ENCODE measurements at regions not wholly inside any gene's neighbourhood (a gene's known extent, or its start where the extent isn't known, plus 50 kb on each side); places are given as distances from the start of the nearest gene placed in this dataset.

DNA sequence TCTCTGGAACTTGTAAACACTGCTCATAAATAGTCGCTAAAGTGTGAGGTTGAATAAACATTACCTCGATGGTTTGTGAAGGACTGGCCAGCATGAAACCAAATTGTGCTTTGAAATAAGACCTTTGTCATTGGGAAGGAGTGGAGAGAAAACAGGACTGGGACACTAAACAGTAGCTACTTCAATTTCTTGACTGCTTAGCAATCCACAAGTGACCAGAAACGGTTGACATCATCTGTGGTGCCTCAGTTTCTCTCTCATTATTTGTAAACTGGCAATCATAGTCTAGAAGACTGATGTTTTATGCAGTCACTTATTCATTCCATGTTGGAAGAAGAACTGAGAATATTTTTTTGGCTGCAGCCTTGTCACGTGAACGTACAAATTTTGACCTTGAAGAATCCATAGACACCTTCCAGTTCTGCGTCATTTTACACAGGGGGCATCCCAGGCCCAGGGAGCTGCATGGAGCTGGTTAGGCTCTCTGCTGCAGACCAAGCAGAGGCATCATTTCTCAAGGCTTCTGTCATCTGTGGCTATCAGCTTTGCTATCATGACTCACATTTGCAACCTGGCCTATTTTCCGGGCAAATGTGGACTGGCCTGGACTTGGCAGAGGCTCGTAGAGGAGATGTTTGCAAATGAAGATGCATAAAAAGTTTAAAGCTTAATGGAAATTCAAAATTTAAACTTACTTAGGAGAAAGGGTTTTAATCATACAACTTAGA lies 391.8 kb downstream of the FGF9 start:
- DNase-seq, result no peak

DNA sequence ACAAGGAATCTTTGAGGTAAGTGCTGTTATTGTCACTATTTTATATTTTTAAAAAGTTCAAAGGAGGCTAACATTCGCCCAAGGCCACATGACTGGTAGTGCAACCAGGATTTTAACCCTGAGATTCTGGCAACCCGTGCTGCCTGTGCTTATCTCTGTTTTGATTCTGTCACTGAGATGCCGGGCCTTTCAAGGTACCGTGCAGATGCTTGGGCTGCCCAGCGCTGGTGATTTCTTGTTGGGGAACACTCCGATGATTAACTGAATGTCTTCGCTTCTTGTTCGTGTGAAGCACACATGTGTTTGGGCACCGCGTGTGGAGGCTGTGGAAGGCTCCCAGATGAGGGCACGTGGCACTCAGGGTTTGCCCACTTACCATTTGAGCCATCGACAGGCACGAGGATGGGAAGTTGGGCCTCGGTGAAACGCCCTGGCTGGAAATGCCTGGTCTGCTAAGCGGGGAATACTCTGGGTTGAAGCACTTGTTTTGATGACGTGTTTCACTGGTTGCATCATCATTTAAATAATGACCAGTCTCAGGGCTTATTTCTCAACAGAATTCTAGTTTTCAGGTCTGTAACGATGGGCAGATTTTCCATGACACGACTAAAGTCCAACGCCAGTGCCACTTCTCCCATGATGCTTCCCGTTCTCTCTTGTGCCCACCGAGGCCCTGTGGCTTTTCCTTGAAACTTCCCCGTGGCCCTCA lies 392.7 kb downstream of the FGF9 start:
- DNase-seq, result no peak

GRCh38 chr13:22064854-22065620 lies 394.2 kb downstream of the FGF9 start:
- DNase-seq, result no peak

DNA sequence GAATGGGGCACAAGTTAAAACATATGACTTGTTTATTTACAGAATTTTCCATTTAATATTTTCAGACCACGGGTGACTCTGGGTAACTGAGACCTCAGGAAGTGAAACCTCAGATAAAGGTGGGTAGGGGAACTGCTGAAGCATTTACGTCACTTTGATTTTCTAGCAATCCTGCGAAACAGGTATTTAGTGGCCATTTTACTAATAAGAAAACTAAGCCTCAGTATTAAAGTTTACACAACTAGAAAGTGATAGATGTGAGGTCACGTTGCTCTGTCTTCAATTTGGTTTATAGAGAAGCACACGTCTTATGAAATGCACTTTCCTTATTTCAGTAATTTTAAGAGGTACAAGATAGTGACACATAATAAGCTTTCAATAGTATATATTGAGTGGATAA lies 402.8 kb downstream of the FGF9 start:
- DNase-seq, result no peak

DNA sequence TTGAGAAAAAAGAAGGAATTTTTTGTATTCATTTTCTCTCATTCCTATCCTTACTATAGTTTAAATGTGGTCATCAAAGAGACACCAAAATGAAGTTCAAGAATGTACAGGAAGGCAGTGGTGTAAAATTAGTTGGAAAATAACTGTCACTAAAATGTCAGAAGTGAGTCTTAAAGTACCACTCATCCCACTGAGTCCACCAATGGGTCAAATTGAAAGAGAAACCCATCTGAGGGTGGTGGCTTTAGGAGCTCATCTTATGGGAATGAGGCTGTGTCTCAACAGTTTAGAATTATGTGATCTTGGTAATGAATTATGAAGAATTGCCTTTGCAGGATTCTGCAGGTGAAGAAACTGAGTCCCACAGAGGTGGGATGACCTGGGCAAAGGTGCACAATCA lies 403.5 kb downstream of the FGF9 start:
- no peak for DNase-seq

- no peak for DNase-seq
These were observed 405.8 kb downstream of the FGF9 start for GRCh38 chr13:22076658-22077057.

- no peak for DNase-seq
These were observed 406.4 kb downstream of the FGF9 start for GRCh38 chr13:22077205-22077683.

DNA sequence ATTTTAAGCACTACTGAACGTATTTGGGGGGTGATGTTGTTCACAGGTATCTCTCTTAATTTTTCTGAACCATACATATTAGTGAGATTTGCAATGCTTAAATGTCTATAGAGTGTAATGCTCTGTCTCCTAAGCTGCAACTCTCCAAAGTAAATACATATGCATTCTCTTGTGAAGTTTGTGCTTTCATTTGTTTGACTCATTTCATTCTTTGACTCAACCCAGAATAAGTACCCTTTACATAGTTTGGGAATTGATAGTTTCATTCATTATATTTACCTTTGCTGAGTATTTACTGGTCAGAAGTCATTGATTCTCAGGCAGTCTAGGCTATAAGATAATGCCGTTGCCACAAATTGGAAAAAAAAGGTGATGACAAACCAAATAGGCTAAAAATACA lies 406.9 kb downstream of the FGF9 start:
- DNase-seq, result no peak

DNA sequence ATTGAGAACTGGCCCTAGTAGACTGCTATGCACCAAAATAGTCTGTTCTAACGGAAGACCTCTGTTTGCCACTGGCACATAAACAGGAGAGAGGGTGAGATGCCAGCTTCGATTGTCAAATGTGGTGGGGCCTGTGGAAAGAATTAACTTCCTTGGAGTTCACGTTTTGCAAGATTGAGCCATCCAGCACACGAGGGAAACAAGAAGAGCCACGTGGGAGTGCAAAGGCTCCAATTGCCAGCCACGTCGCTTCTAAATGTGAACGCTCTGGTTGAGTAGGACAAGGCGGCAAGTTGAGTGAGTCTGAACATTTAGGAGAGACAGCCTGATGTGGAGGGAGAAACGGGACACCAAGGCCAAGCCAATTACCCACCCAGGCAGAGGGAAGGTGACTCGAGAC lies 409.1 kb downstream of the FGF9 start:
- DNase-seq, result no peak

DNA sequence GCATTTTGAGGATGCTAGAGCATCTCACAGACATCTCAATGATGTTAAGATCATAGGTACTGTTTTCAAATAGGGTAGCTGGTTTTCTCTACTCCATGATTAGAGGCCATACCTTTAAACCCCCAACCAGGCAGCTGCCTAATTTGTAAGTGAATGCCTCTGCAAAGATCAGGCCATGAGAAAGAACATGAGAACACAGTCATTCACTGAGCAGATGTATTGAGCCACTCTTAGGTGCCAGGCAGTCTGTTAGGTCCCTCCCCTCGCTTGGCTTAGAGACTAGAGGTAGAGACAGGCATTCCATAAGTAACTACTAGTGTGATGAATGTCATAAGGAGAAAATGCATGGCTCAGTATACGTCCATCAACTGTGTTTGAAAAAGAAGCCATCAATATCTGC lies 410.0 kb downstream of the FGF9 start:
- no peak for DNase-seq

DNA sequence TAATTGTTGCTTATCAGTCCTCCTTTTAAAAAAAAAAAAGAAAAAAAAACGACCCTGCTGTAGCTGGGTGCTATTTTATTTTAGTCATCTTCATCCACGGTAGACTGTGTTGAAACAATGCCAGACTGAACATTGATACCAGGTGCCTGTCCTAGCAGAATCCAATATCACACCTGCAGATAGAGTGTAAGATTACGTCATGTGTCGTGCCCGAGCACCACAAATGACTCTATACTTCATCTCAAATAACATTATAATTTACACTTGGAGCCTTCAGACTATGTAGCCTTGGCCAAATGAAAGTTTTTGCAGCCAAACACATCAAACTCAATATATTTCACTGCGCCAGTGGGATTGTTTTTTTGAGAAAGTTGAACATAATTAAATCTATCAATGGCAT lies 410.6 kb downstream of the FGF9 start:
- no peak for DNase-seq

DNA sequence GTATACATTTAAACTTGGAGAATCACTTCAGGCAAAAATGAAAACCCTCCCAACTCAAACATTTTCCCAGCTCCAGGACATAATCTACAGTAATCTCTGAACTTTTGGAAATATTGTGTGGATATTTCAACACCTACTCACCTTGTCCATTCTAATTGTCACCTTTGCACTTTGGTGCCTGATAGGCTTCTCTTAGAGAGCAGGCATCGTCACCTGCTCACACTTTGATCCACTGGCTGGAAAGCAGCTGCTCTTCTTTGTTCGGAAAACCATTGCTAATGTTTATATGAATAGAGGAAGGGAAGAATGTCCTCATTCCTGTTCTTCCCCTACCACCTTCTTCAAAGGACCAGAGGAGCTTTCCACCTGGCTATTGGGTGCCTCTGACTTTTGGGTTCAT lies 411.2 kb downstream of the FGF9 start:
- DNase-seq, result no peak

GRCh38 chr13:22082437-22083100 lies 411.7 kb downstream of the FGF9 start:
- DNase-seq, result no peak

- DNase-seq, result no peak
These were observed 414.1 kb downstream of the FGF9 start for GRCh38 chr13:22085001-22085400.

DNA sequence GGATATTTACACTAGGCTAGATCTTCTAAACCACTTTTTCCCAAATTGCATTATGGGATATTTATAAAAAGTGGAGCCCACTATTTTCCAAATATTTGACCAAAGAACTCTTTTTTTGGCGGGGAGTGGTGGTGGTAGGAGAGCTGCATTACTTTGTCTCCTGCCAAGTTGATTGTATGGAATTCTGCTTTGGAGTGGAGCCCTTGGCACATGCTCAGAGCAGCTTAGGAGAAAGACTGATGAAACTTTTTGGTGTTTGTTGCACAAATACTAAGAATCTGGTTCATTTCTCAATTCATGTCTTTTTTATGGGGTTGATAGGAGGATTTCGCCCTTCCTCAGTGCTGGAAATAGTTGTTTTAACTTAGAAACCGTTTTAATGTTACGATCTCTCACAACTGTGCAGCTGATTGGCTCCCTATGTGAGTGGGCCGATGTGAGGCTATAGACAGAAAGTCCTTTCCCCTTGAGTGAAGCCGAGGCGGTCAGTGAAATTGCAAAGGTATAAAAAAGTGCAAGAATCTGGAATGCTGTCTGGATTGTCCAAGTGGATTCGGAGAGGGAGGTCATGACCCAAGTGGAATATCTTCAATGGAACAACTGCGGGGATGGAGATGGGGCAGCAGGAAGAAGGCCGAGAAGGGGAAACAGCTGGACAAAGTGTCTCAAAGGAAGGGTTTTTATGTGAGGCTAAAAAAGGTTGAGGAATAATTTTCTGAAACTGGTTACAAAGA lies 415.9 kb downstream of the FGF9 start:
- no peak for DNase-seq

DNA sequence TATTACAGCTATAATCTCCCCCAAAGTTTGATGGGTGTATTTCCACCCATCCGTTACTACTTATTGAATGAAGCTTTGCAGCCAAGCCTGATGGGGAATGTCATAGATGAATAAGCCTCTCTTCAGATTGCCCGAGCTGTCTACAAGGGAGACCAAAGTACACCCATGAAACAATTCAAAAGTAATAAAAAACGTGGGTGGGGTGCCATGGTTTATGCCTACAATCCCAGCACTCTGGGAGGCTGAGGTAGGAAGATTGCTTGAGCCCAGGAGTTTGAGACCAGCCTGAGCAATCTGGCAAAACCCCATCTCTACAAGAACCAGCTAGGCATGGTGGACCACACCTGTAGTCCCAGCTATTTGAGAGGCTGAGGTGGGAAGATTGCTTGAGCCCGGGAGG lies 419.2 kb downstream of the FGF9 start:
- no peak for DNase-seq

DNA sequence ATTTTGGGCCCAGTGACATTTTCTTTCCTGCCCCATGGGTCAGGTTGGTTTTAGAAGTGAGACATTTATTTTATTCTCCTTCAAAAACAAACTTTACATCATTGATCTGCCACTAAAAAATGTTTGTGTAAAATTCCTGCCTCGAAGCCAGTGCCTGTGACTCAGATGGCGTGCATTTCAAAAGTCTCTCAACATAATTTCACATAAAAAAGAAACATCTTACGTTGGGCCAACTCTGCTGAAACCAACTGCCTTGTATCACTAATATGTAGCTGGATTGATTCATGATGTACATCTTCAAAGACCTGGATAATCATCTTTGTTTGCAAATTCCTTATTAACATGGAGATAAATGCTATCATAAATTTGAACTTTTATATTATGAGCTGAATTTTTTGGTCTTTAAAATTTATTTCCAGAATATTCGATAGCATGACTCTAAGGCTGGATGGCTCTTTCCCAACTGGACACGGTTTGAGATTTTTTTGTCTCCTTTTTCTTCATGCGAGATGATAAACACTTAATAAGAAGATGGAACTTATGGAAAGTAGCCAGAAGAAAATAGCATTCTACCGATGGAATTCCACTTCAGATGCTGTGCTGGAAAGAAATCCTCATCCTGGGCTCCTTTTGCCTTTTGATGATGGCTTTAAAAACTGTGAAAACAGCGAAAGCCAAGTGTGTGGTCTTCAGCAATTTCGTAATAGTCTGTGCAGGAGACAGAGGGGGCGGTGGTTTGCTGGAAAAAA lies 420.5 kb downstream of the FGF9 start:
- no peak for DNase-seq

- no peak for DNase-seq
These were observed 421.1 kb downstream of the FGF9 start for GRCh38 chr13:22091971-22092300.

GRCh38 chr13:22092791-22093560 lies 422.1 kb downstream of the FGF9 start:
- DNase-seq, result no peak

DNA sequence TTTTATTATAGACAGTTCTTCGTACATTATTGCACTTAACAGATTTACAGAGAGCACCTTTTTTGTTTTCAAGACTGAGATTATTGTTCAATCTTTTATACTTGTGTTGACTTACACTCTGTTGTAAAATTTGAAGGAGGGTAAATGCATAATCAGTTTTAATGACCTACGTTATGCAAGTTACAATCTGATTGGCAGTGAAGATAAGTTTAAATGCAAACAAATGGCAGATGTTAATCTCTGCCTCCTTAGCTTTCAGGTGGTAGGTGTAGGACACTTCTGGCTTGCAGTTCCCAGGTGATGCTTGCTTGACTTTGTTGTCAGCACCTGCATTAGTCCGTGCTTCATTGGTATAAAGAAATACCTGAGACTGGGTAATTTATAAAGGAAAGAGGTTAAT lies 424.9 kb downstream of the FGF9 start:
- no peak for DNase-seq

GRCh38 chr13:22099585-22099984 lies 428.7 kb downstream of the FGF9 start:
- DNase-seq, result no peak
